ENCODE measurements at regions not wholly inside any gene's neighbourhood (a gene's known extent, or its start where the extent isn't known, plus 50 kb on each side); places are given as distances from the start of the nearest gene placed in this dataset.

DNA sequence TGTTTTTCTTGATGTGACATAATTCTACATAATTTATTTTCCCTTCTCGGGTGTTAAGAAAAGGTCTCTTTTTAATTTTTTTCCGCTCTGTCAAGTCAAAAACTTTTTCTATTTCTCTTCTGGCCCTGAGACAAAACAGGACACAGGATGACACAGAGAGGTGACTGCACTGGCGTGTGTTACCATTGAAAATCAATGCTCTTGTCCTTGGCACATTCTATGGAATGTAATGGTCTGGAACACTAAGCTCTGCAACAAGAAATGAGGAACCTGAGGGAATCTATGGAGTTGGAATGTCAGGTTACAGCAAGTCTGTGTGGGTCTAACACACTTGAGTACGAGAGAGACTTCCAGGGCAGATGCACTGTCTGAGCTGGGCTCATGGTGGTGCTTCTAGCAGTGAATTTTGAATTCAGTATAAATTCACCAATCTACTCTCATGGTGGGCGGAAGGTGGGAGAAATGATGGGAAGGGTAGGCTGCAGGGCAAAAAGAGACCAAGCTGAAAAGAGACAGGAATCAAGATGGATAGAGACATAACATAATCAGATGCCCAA is 508.3 kb downstream of the TUSC7 start:
- Histone ChIP-seq H2AK5ac (ENCODE audit: low read length, severe bottlenecking) (peak overlapping the region; percentile 35), H3K36me3 (ENCODE audit: control insufficient read depth in 1 of 2, insufficient read depth in 2 of 2, low read depth in 1 of 2, low read length in 2 of 2) (no peaks in the 10 kb centered on the region), H2BK5ac (ENCODE audit: low read depth, low read length, poor library complexity, severe bottlenecking) (peak overlapping the region; percentile 58), H3K27me3 (ENCODE audit: control insufficient read depth in 1 of 2, insufficient read depth in 1 of 2, low read length in 2 of 2) (peaks cover 0 to 3% of the 10 kb centered on the region in 2 experiments), H3K9ac (ENCODE audit: low read length) (no peak overlapping the region), H4K8ac (ENCODE audit: low read length) (no peak overlapping the region), H3K18ac (ENCODE audit: low read depth in 1 of 2, low read length in 2 of 2) (no peak overlapping the region), H4K91ac (ENCODE audit: low read length) (no peak overlapping the region), H3K4me3 (ENCODE audit: insufficient read depth in 1 of 2, low read depth in 1 of 2, low read length in 2 of 2) (no peak overlapping the region), H2BK120ac (ENCODE audit: low read depth, low read length) (no peak overlapping the region), H3K4ac (ENCODE audit: low read depth in 1 of 2, low read length in 2 of 2) (no peak overlapping the region), H3K27ac (ENCODE audit: low read length, poor library complexity, severe bottlenecking) (peak overlapping the region; percentile 53), H2BK12ac (ENCODE audit: low read length in 2 of 2) (no peak overlapping the region), H3K9me3 (ENCODE audit: control insufficient read depth, low read length) (peaks cover under 1% of the 10 kb centered on the region), H3K14ac (ENCODE audit: low read length in 2 of 2) (no peak overlapping the region), H2AFZ (ENCODE audit: low read depth, low read length) (no peak overlapping the region), H3K4me1 (ENCODE audit: control insufficient read depth, insufficient read depth, low read depth, low read length) (peaks cover 5% of the 10 kb centered on the region), H3K79me1 (replicated peaks; ENCODE audit: low read length, poor library complexity, severe bottlenecking) (no peaks in the 10 kb centered on the region), H2BK15ac (ENCODE audit: low read depth, poor library complexity, severe bottlenecking) (no peak overlapping the region), H3K23ac (ENCODE audit: low read length in 2 of 2) (no peak overlapping the region), H3K4me2 (ENCODE audit: low read length, poor library complexity, severe bottlenecking) (no peak overlapping the region)
- 74% methylated on average over 4 of the region's 5 CpGs for WGBS
- DNase-seq, result no peak

DNA sequence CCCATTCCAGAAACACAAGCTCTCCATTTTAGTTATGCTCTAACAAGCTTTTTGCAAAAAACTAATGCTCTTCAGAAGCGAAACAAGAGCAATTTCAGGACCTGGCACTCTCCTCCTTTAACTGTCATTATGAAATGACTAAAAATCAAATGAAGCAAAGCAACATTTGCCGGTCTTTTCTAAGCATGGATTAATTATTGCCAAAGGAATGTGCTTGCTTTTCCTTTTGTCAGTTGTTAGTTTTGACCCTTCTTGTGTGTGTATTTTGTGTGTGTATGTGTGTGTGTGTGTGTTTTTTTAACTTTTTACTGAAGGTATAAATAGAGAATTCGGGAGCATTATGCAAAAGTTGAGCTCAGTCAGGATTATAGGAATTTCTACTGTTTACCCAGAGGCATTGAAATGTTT is 509.1 kb downstream of the TUSC7 start:
- Histone ChIP-seq H2BK120ac (ENCODE audit: low read depth, low read length) (no peak overlapping the region), H2BK12ac (ENCODE audit: low read length in 2 of 2) (no peak overlapping the region)
- 88% methylated on average over 3 of the region's 3 CpGs for WGBS

DNA sequence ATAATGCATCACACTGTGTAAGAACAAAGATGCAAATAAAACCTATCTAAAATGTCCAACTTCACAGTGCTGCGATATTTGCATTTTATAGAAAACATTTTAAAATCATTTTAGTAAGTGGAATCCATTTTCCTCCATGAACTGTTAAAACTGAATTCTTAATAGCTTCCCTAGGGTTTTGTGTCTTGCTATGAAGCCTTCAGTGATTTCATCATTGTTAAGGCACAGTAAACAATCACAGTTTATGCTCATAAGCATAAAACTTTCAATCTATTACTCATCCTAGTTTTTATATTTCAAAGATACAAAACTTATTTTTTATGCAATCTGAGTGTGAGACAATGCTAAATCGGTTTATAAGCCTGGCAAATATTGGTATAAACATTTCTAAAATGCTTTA is 509.7 kb downstream of the TUSC7 start:
- Histone ChIP-seq H3K4me3 (ENCODE audit: insufficient read depth in 1 of 2, low read depth in 1 of 2, low read length in 2 of 2) (no peak overlapping the region), H3K36me3 (ENCODE audit: control insufficient read depth in 1 of 2, insufficient read depth in 2 of 2, low read depth in 1 of 2, low read length in 2 of 2) (no peaks in the 10 kb centered on the region), H3K9ac (ENCODE audit: low read length) (no peak overlapping the region), H2BK12ac (ENCODE audit: low read length in 2 of 2) (no peak overlapping the region), H3K4me1 (ENCODE audit: control insufficient read depth, insufficient read depth, low read depth, low read length) (peaks cover 5% of the 10 kb centered on the region), H3K79me1 (replicated peaks; ENCODE audit: low read length, poor library complexity, severe bottlenecking) (no peaks in the 10 kb centered on the region), H2BK5ac (ENCODE audit: low read depth, low read length, poor library complexity, severe bottlenecking) (no peak overlapping the region), H3K4ac (ENCODE audit: low read depth in 1 of 2, low read length in 2 of 2) (no peak overlapping the region), H3K18ac (ENCODE audit: low read depth in 1 of 2, low read length in 2 of 2) (no peak overlapping the region), H3K27ac (ENCODE audit: low read length, poor library complexity, severe bottlenecking) (no peak overlapping the region), H2AFZ (ENCODE audit: low read depth, low read length) (no peak overlapping the region), H3K4me2 (ENCODE audit: low read length, poor library complexity, severe bottlenecking) (no peak overlapping the region), H3K27me3 (ENCODE audit: control insufficient read depth in 1 of 2, insufficient read depth in 1 of 2, low read length in 2 of 2) (peaks cover 0 to 3% of the 10 kb centered on the region in 2 experiments), H3K23ac (ENCODE audit: low read length in 2 of 2) (no peak overlapping the region), H3K9me3 (ENCODE audit: control insufficient read depth, low read length) (no peaks in the 10 kb centered on the region), H2AK5ac (ENCODE audit: low read length, severe bottlenecking) (no peak overlapping the region), H4K91ac (ENCODE audit: low read length) (no peak overlapping the region), H3K14ac (ENCODE audit: low read length in 2 of 2) (no peak overlapping the region), H4K8ac (ENCODE audit: low read length) (no peak overlapping the region), H2BK120ac (ENCODE audit: low read depth, low read length) (no peak overlapping the region), H2BK15ac (ENCODE audit: low read depth, poor library complexity, severe bottlenecking) (no peak overlapping the region)
- DNase-seq, result no peak
- WGBS, result no CpG with 5 or more reads among the region's 2 CpGs

More for the DNA sequence above, 509.1 kb downstream of the TUSC7 start:
- Histone ChIP-seq H2AK5ac (ENCODE audit: low read length, severe bottlenecking) (no peak overlapping the region), H2BK15ac (ENCODE audit: low read depth, poor library complexity, severe bottlenecking) (no peak overlapping the region), H3K4me2 (ENCODE audit: low read length, poor library complexity, severe bottlenecking) (no peak overlapping the region), H3K27me3 (ENCODE audit: control insufficient read depth in 1 of 2, insufficient read depth in 1 of 2, low read length in 2 of 2) (peaks cover 0 to 3% of the 10 kb centered on the region in 2 experiments), H3K4me3 (ENCODE audit: insufficient read depth in 1 of 2, low read depth in 1 of 2, low read length in 2 of 2) (peak overlapping the region in 1 of 2 experiments; percentile 9), H3K4ac (ENCODE audit: low read depth in 1 of 2, low read length in 2 of 2) (no peak overlapping the region), H4K8ac (ENCODE audit: low read length) (no peak overlapping the region), H4K91ac (ENCODE audit: low read length) (no peak overlapping the region), H3K9me3 (ENCODE audit: control insufficient read depth, low read length) (no peaks in the 10 kb centered on the region), H3K27ac (ENCODE audit: low read length, poor library complexity, severe bottlenecking) (peak overlapping the region; percentile 14), H2AFZ (ENCODE audit: low read depth, low read length) (no peak overlapping the region), H3K79me1 (replicated peaks; ENCODE audit: low read length, poor library complexity, severe bottlenecking) (no peaks in the 10 kb centered on the region), H2BK5ac (ENCODE audit: low read depth, low read length, poor library complexity, severe bottlenecking) (no peak overlapping the region), H3K36me3 (ENCODE audit: control insufficient read depth in 1 of 2, insufficient read depth in 2 of 2, low read depth in 1 of 2, low read length in 2 of 2) (no peaks in the 10 kb centered on the region), H3K18ac (ENCODE audit: low read depth in 1 of 2, low read length in 2 of 2) (no peak overlapping the region), H3K14ac (ENCODE audit: low read length in 2 of 2) (no peak overlapping the region), H3K4me1 (ENCODE audit: control insufficient read depth, insufficient read depth, low read depth, low read length) (peaks cover 5% of the 10 kb centered on the region), H3K9ac (ENCODE audit: low read length) (no peak overlapping the region), H3K23ac (ENCODE audit: low read length in 2 of 2) (no peak overlapping the region)
- DNase-seq, result no peak

DNA sequence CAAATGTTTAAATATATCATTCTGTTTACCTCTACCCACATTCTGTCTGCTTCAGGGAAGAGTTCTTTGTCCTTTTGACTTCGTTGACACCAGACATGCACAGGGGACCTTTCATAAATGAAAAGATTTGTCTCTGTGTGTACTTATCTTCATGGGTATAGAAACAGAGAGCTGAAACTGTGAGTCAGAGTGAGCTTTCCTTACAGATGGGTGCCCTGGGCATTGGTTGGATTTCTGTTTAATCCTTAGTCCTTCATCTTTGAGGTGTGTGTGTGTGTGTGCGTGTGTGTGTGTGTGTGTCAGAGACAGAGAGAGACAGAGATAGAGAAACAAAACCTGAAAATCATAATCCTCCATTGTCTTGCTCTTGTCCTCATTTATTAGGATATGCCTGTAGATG is 517.4 kb downstream of the TUSC7 start:
- Histone ChIP-seq H3K14ac (ENCODE audit: low read length in 2 of 2) (no peak overlapping the region), H3K4me3 (ENCODE audit: insufficient read depth in 1 of 2, low read depth in 1 of 2, low read length in 2 of 2) (no peak overlapping the region), H3K4me2 (ENCODE audit: low read length, poor library complexity, severe bottlenecking) (no peak overlapping the region), H3K9me3 (ENCODE audit: control insufficient read depth, low read length) (no peaks in the 10 kb centered on the region), H2AFZ (ENCODE audit: low read depth, low read length) (no peak overlapping the region), H3K23ac (ENCODE audit: low read length in 2 of 2) (no peak overlapping the region), H3K18ac (ENCODE audit: low read depth in 1 of 2, low read length in 2 of 2) (no peak overlapping the region), H2BK15ac (ENCODE audit: low read depth, poor library complexity, severe bottlenecking) (no peak overlapping the region), H3K9ac (ENCODE audit: low read length) (no peak overlapping the region), H3K4me1 (ENCODE audit: control insufficient read depth, insufficient read depth, low read depth, low read length) (no peaks in the 10 kb centered on the region), H2BK5ac (ENCODE audit: low read depth, low read length, poor library complexity, severe bottlenecking) (no peak overlapping the region), H3K27me3 (ENCODE audit: control insufficient read depth in 1 of 2, insufficient read depth in 1 of 2, low read length in 2 of 2) (no peaks in the 10 kb centered on the region), H4K91ac (ENCODE audit: low read length) (no peak overlapping the region), H3K4ac (ENCODE audit: low read depth in 1 of 2, low read length in 2 of 2) (no peak overlapping the region), H3K79me1 (replicated peaks; ENCODE audit: low read length, poor library complexity, severe bottlenecking) (no peaks in the 10 kb centered on the region), H2BK12ac (ENCODE audit: low read length in 2 of 2) (no peak overlapping the region), H4K8ac (ENCODE audit: low read length) (no peak overlapping the region), H3K27ac (ENCODE audit: low read length, poor library complexity, severe bottlenecking) (no peak overlapping the region), H2AK5ac (ENCODE audit: low read length, severe bottlenecking) (no peak overlapping the region), H2BK120ac (ENCODE audit: low read depth, low read length) (no peak overlapping the region), H3K36me3 (ENCODE audit: control insufficient read depth in 1 of 2, insufficient read depth in 2 of 2, low read depth in 1 of 2, low read length in 2 of 2) (no peaks in the 10 kb centered on the region)
- WGBS, result 47% methylated on average over 1 of the region's 2 CpGs
- no peak for DNase-seq

Data from mesenchymal stem cell (in vitro differentiated cells and primary cell).